ENCODE measurements at regions not wholly inside any gene's neighbourhood (a gene's known extent, or its start where the extent isn't known, plus 50 kb on each side); places are given as distances from the start of the nearest gene placed in this dataset.
A peak's percentile ranks its signal among the peaks of the same experiment; 100 is the strongest.
"Not testable (repeated sequence)": the region's sequence is repeated elsewhere in the genome, so short reads cannot be mapped to it uniquely, and the experiment has no call there.

- DNase-seq (ENCODE audit: low read depth) = no peak
Measured at GRCh38 chr5:63121471-63121870, 542.9 kb downstream of the LRRC70 start.

GRCh38 chr5:63118221-63118620 lies 539.6 kb downstream of the LRRC70 start:
- DNase-seq (ENCODE audit: low read depth) = no peak

GRCh38 chr5:63111891-63112290 lies 533.3 kb downstream of the LRRC70 start:
- no peak for DNase-seq (ENCODE audit: low read depth)

- no peak for DNase-seq (ENCODE audit: low read depth)
Measured at GRCh38 chr5:63101870-63102269, 523.3 kb downstream of the LRRC70 start.

- DNase-seq (ENCODE audit: low read depth) = no peak
Measured at GRCh38 chr5:63097286-63097685, 518.7 kb downstream of the LRRC70 start.

- no peak for DNase-seq (ENCODE audit: low read depth)
Measured at GRCh38 chr5:63094730-63095129, 516.1 kb downstream of the LRRC70 start.

- no peak for DNase-seq (ENCODE audit: low read depth)
Measured at GRCh38 chr5:63089147-63089546, 510.5 kb downstream of the LRRC70 start.

GRCh38 chr5:63085561-63085960 lies 506.9 kb downstream of the LRRC70 start:
- DNase-seq (ENCODE audit: low read depth) = no peak

- not testable (repeated sequence) for DNase-seq (ENCODE audit: low read depth)
Measured at GRCh38 chr5:63083689-63084088, 505.1 kb downstream of the LRRC70 start.

GRCh38 chr5:63081402-63081801 lies 502.8 kb downstream of the LRRC70 start:
- DNase-seq (ENCODE audit: low read depth) = no peak

- DNase-seq (ENCODE audit: low read depth) = no peak
Measured at GRCh38 chr5:63070001-63070400, 491.4 kb downstream of the LRRC70 start.

GRCh38 chr5:63055421-63055820 lies 476.8 kb downstream of the LRRC70 start:
- no peak for DNase-seq (ENCODE audit: low read depth)

- DNase-seq (ENCODE audit: low read depth) = peak; percentile 12
Measured at GRCh38 chr5:63053019-63053638, 474.5 kb downstream of the LRRC70 start.

- no peak for DNase-seq (ENCODE audit: low read depth)
Measured at GRCh38 chr5:63050916-63051315, 472.3 kb downstream of the LRRC70 start.

GRCh38 chr5:63049935-63050334 lies 471.3 kb downstream of the LRRC70 start:
- DNase-seq (ENCODE audit: low read depth) = no peak

GRCh38 chr5:63043792-63044191 lies 465.2 kb downstream of the LRRC70 start:
- no peak for DNase-seq (ENCODE audit: low read depth)

- no peak for DNase-seq (ENCODE audit: low read depth)
Measured at GRCh38 chr5:63032343-63032742, 453.7 kb downstream of the LRRC70 start.

- no peak for DNase-seq (ENCODE audit: low read depth)
Measured at GRCh38 chr5:63029891-63030290, 451.3 kb downstream of the LRRC70 start.

GRCh38 chr5:63025679-63026078 lies 447.1 kb downstream of the LRRC70 start:
- no peak for DNase-seq (ENCODE audit: low read depth)

GRCh38 chr5:63022403-63022802 lies 443.8 kb downstream of the LRRC70 start:
- DNase-seq (ENCODE audit: low read depth) = no peak

- no peak for DNase-seq (ENCODE audit: low read depth)
Measured at GRCh38 chr5:63011158-63011557, 432.5 kb downstream of the LRRC70 start.

GRCh38 chr5:63008195-63008594 lies 429.6 kb downstream of the LRRC70 start:
- DNase-seq (ENCODE audit: low read depth) = no peak

- not testable (repeated sequence) for DNase-seq (ENCODE audit: low read depth)
Measured at GRCh38 chr5:62994842-62995241, 416.2 kb downstream of the LRRC70 start.

GRCh38 chr5:62985749-62986148 lies 407.1 kb downstream of the LRRC70 start:
- no peak for DNase-seq (ENCODE audit: low read depth)

- no peak for DNase-seq (ENCODE audit: low read depth)
Measured at GRCh38 chr5:62982348-62982747, 403.7 kb downstream of the LRRC70 start.

Data from stromal cell of bone marrow (primary cell).